ENCODE measurements at regions not wholly inside any gene's neighbourhood (a gene's known extent, or its start where the extent isn't known, plus 50 kb on each side); places are given as distances from the start of the nearest gene placed in this dataset.

GRCh38 chr16:27005386-27005785 is 61.3 kb upstream of the C16orf82 start:
- no peak for DNase-seq (ENCODE audit: extremely low read depth in 1 of 2, low read depth in 1 of 2)
